AG09309 (cell line): ENCODE measurements at regions not wholly inside any gene's neighbourhood (a gene's known extent, or its start where the extent isn't known, plus 50 kb on each side); places are given as distances from the start of the nearest gene placed in this dataset.

Experiments
- DNase-seq: peaks from one replicate; pipeline ENCODE4 v3.0.0-alpha.2; 2010; ENCODE audit warnings: low read depth
- H3K4me3 ChIP-seq: 2 replicates; pipeline ENCODE4 v1.5.1; 2011; ENCODE audit warnings: mild to moderate bottlenecking, low read depth, low read length, moderate library complexity; ENCODE audit not compliant: control insufficient read depth
- TF ChIP-seq, protein P1 (sequence below): IDR thresholded peaks from 2 replicates; pipeline ENCODE4 v1.5.1; 2011; ENCODE audit warnings: mild to moderate bottlenecking, low read depth, low read length, inconsistent platforms; ENCODE audit not compliant: insufficient read depth, control insufficient read depth; ENCODE audit errors: missing control alignments

DNA sequence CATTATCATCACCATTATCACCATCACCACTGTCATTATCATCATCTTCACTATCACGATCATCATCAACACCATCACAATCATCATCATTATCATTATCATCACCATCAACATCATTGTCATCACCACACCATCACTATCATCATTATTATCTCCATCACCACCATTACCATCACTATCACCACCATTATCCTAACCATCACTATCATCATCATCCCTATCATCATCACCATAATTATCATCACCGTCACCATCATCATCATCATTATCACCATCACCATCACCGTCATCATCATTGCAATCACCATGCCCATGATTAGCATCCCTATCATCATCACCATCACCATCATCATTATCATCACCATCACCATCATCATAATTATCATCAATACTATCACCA is 311.9 kb downstream of the IRX2 start:
- no peak for DNase-seq
- TF ChIP-seq, protein P1, sequence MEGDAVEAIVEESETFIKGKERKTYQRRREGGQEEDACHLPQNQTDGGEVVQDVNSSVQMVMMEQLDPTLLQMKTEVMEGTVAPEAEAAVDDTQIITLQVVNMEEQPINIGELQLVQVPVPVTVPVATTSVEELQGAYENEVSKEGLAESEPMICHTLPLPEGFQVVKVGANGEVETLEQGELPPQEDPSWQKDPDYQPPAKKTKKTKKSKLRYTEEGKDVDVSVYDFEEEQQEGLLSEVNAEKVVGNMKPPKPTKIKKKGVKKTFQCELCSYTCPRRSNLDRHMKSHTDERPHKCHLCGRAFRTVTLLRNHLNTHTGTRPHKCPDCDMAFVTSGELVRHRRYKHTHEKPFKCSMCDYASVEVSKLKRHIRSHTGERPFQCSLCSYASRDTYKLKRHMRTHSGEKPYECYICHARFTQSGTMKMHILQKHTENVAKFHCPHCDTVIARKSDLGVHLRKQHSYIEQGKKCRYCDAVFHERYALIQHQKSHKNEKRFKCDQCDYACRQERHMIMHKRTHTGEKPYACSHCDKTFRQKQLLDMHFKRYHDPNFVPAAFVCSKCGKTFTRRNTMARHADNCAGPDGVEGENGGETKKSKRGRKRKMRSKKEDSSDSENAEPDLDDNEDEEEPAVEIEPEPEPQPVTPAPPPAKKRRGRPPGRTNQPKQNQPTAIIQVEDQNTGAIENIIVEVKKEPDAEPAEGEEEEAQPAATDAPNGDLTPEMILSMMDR: no peak
- no peak overlapping the region for H3K4me3 ChIP-seq

DNA sequence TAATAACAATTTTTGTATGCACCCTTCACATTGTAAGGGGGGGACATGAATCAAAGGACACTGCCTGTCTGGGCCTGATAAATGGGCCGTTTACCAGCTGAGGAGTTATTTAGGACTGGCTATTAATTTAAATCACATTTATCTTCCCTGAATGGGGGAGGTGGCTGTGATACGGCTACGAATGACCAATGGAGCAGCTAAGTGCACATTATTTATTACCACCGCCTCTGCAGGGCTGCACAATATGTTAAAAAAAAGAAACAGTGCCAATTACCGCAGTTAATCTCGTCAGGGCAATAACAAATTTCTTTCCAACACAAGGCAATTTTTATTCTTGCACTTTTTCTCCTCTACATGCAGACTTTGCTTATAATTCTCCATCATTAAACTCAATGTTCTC is 318.4 kb downstream of the IRX2 start:
- TF ChIP-seq, protein P1: no peak
- no peak overlapping the region for H3K4me3 ChIP-seq
- no peak for DNase-seq

DNA sequence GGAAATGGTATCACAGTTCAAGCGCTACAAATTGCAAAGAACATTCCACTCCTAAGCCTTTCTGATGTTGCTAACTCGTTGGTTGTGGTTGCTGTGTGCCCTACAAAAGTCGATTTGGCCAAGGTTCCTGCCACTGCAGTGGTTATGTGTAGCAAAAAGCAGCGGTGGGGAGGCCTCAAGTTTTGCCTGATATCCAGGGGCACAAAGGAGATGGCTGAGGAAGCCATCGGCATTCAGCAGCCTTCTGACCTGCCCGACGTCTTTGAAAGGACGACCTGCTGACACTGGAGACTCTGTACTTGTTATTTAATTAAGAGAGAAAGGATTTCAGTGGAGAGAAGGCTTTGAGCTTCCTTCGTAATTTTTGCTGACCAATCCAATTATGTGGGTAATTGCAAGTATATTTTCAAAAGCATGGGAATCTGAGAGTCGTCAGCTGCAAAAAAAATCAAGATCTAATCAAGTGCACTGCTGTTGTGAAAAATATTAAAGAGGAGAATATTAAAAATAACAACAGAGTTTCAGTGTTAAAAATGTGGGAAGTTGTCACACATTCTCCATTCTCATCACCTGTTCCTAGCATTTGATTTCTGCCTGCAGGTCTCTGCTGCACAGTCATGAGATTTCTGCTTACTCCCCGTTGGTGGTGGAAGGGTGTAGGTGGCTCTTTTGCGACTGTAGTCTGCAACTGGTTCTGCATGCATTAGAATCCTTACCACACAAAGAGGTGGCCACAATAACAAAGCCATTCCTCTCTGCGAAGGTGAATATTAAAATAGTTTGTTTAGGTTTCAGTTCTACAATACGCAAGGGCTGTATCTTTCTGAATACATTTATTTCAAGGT is 319.2 kb downstream of the IRX2 start:
- no peak for DNase-seq
- no peak overlapping the region for H3K4me3 ChIP-seq
- TF ChIP-seq, protein P1: no peak

DNA sequence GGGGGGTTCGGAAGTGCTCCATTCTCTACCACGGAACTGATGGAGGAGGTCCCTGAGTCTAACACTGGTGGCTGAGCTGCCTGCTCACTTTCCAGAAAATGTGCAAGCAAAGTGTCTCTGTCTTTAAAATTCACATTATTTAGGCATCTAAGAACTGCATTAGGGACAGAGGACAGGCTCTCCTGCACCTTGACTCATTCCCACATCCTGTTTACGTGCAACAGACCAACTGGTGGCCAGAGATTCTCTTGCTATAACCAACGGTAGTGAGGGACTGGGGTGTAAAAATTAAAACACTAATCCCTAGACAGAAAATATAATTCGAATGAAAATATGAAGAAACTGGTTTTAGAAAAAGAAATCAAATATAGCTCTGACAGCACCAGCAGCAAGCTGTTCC is 320.9 kb downstream of the IRX2 start:
- DNase-seq: no peak
- no peak overlapping the region for H3K4me3 ChIP-seq
- TF ChIP-seq, protein P1: no peak

DNA sequence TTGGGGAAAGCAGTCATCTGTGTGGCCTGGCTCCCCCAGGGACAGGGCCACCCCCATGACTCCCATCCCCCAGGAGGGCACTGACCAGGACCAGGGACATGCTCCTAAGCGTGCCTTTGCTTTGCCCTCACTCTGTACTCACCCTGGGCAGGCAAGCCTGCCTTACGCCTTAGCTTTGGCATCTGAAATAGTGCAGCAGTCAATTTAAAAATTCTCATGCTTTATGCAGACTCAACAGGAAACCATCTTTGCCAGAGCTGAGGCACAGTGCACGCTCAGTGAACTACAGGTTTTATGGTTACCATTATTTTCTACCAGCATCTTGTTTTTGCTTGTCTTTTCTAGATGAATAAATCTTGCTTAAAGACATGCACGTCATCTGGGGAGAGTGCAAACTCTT is 323.5 kb downstream of the IRX2 start:
- TF ChIP-seq, protein P1: no peak
- no peak overlapping the region for H3K4me3 ChIP-seq
- no peak for DNase-seq

DNA sequence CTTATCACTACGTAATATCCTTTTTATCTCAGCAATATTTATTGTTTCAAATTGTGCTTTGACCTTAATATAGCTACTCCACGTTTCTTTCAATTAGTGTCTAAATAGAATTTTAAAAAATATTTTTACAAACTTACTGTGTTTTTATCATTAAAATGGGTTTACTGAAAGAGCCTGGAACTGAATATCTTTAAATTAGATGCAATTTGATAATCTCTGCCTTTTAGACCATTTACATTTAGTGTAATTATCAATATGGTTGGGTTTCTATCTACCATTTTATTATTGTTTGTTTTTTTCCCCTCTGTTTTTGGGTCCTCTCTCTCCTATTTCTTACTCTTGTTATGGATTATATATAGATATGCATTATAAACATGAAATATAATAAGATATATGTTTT is 327.8 kb downstream of the IRX2 start:
- DNase-seq: no peak
- TF ChIP-seq, protein P1: no peak
- H3K4me3 ChIP-seq: no peak overlapping the region
